ENCODE measurements at regions not wholly inside any gene's neighbourhood (a gene's known extent, or its start where the extent isn't known, plus 50 kb on each side); places are given as distances from the start of the nearest gene placed in this dataset.
A peak's percentile ranks its signal among the peaks of the same experiment; 100 is the strongest.

DNA sequence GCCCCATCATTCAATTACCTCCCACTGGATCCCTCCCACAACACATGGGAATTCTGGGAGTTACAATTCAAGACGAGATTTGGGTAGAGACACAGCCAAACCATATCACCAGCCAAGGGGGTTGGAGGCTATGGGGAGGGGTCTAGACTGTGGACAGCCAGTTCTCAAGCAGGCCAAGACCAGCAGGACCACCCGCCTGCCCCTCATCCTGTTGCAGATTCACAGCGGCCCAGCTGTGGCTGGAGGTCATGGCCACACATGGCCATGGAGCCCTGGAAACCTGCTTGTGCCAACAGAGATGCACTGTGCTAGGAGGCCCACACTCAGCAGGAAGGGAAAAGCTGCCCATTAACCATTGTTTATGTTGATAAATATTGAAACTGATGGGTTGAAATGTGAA is 240.5 kb downstream of the TTLL2 start:
- ChIA-PET CTCF (interaction anchor here (0.6 kb wide), 1 partner anchor 8 kb away, joined by 4 read pairs; no protein-coding TSS in a partner anchor), POLR2A (no interaction called here)
- 46% methylated on average over 2 of the region's 3 CpGs for WGBS (ENCODE audit: missing lambda C conversion rate)
- no peak overlapping the region for H3K27ac ChIP-seq
- no peak for FAIRE-seq
- TF ChIP-seq, protein P1, sequence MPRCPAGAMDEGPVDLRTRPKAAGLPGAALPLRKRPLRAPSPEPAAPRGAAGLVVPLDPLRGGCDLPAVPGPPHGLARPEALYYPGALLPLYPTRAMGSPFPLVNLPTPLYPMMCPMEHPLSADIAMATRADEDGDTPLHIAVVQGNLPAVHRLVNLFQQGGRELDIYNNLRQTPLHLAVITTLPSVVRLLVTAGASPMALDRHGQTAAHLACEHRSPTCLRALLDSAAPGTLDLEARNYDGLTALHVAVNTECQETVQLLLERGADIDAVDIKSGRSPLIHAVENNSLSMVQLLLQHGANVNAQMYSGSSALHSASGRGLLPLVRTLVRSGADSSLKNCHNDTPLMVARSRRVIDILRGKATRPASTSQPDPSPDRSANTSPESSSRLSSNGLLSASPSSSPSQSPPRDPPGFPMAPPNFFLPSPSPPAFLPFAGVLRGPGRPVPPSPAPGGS (IDR thresholded peaks at IDR 0.05): no peak
- TF ChIP-seq, protein P2, sequence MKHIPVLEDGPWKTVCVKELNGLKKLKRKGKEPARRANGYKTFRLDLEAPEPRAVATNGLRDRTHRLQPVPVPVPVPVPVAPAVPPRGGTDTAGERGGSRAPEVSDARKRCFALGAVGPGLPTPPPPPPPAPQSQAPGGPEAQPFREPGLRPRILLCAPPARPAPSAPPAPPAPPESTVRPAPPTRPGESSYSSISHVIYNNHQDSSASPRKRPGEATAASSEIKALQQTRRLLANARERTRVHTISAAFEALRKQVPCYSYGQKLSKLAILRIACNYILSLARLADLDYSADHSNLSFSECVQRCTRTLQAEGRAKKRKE (CRISPR knock-in tag; IDR thresholded peaks at IDR 0.05; ENCODE audit: low read depth): no peak
- TF ChIP-seq RFX5 (IDR thresholded peaks at IDR 0.05) (no peak), SMC3 (IDR thresholded peaks at IDR 0.05) (no peak), RCOR1 (IDR thresholded peaks at IDR 0.05; ENCODE audit: low read depth, low read length) (no peak), NR3C1 (IDR thresholded peaks at IDR 0.05) (no peak), HOXB5 (CRISPR knock-in tag; IDR thresholded peaks at IDR 0.05) (no peak), HDAC2 (IDR thresholded peaks at IDR 0.05) (no peak), MYC (IDR thresholded peaks at IDR 0.05; ENCODE audit: borderline replicate concordance, low read length) (no peak), EHMT2 (IDR thresholded peaks at IDR 0.05; ENCODE audit: low read depth) (no peak), FOSB (CRISPR knock-in tag; IDR thresholded peaks at IDR 0.05) (no peak), BHLHE40 (IDR thresholded peaks at IDR 0.05; ENCODE audit: low read depth, low read length) (no peak), GATA3 (IDR thresholded peaks at IDR 0.05; ENCODE audit: borderline replicate concordance) (no peak), EHF (CRISPR knock-in tag; IDR thresholded peaks at IDR 0.05) (no peak)
- TF ChIP-seq, protein P3, sequence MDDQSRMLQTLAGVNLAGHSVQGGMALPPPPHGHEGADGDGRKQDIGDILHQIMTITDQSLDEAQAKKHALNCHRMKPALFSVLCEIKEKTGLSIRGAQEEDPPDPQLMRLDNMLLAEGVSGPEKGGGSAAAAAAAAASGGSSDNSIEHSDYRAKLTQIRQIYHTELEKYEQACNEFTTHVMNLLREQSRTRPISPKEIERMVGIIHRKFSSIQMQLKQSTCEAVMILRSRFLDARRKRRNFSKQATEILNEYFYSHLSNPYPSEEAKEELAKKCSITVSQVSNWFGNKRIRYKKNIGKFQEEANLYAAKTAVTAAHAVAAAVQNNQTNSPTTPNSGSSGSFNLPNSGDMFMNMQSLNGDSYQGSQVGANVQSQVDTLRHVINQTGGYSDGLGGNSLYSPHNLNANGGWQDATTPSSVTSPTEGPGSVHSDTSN (IDR thresholded peaks at IDR 0.05): no peak
- TF ChIP-seq, protein P4, sequence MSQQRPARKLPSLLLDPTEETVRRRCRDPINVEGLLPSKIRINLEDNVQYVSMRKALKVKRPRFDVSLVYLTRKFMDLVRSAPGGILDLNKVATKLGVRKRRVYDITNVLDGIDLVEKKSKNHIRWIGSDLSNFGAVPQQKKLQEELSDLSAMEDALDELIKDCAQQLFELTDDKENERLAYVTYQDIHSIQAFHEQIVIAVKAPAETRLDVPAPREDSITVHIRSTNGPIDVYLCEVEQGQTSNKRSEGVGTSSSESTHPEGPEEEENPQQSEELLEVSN (IDR thresholded peaks at IDR 0.05; ENCODE audit: borderline replicate concordance, low read depth): no peak
- TF ChIP-seq, protein P5, sequence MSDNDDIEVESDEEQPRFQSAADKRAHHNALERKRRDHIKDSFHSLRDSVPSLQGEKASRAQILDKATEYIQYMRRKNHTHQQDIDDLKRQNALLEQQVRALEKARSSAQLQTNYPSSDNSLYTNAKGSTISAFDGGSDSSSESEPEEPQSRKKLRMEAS (IDR thresholded peaks at IDR 0.05): no peak
- H3K4me3 ChIP-seq: no peak overlapping the region
- DNase-seq (ENCODE audit: low read depth in 1 of 2, low spot score in 1 of 2): no peak
- H3K9me3 ChIP-seq: no peaks in the 10 kb centered on the region
- ATAC-seq: no peak
- no peak overlapping the region for H3K4me2 ChIP-seq
- H3K4me1 ChIP-seq: peaks cover 3% of the 10 kb centered on the region; the same call in 1 of the 3 replicates

DNA sequence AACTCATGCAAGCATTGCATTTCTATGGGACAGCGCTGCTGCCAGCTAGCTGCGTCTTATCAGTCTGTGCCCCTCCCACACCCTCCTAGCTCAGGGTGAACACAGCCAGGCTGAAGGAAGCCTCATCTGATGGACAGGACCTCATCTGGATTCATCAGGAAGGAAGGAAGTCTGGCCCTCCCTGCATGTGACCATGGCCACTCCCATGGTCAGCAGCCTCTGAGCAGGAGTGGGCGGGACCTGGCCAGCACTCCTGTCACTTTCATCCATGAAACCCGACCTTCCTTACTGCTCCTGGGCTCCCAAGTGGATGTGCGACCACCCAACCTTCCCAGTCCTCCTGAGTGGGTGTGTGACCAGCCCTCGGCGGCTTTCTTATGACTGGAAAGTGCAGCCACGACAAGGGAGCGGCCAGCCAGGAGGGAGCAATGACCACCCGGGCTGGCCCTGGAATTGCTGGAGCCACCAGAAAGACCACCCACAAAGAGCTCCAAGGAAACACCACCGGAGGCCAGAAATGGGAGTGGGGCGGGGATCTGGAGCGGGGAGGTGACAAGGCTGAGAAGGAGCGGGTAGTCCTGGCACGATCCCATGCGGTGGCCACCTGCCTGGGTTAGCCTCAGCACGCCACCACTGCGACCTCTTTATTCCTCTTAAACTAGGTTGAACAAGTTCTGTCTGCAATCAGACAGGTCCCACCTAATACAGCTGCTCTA is 241.2 kb downstream of the TTLL2 start:
- DNase-seq (ENCODE audit: low read depth in 1 of 2, low spot score in 1 of 2) (no peak), FAIRE-seq (no peak), ATAC-seq (0 out of 6 replicates have a peak, but pooled peaks of 1 of the 2 experiments have one; percentile 27)
- no peak overlapping the region for H3K27ac ChIP-seq
- 79% methylated on average over 12 of the region's 18 CpGs for WGBS (ENCODE audit: missing lambda C conversion rate)
- ChIA-PET POLR2A (no interaction called here), CTCF (no interaction called here)
- no peaks in the 10 kb centered on the region for H3K9me3 ChIP-seq
- no peak for TF ChIP-seq GATA3 (IDR thresholded peaks at IDR 0.05; ENCODE audit: borderline replicate concordance)
- TF ChIP-seq JUN (IDR thresholded peaks at IDR 0.05): no peak
- no peak for TF ChIP-seq CBX2 (IDR thresholded peaks at IDR 0.05; ENCODE audit: borderline replicate concordance, low read depth)
- no peak for TF ChIP-seq KDM1A (IDR thresholded peaks at IDR 0.05; ENCODE audit: low read depth)
- no peak for TF ChIP-seq PHF8 (IDR thresholded peaks at IDR 0.05; ENCODE audit: borderline replicate concordance, low read depth)
- no peak for TF ChIP-seq BHLHE40 (IDR thresholded peaks at IDR 0.05; ENCODE audit: low read depth, low read length)
- TF ChIP-seq, protein P3 (IDR thresholded peaks at IDR 0.05): no peak
- TF ChIP-seq, protein P6, sequence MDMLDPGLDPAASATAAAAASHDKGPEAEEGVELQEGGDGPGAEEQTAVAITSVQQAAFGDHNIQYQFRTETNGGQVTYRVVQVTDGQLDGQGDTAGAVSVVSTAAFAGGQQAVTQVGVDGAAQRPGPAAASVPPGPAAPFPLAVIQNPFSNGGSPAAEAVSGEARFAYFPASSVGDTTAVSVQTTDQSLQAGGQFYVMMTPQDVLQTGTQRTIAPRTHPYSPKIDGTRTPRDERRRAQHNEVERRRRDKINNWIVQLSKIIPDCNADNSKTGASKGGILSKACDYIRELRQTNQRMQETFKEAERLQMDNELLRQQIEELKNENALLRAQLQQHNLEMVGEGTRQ (IDR thresholded peaks at IDR 0.05): no peak
- no peak for TF ChIP-seq RNF2 (IDR thresholded peaks at IDR 0.05; ENCODE audit: borderline replicate concordance, low read depth)
- TF ChIP-seq, protein P7, sequence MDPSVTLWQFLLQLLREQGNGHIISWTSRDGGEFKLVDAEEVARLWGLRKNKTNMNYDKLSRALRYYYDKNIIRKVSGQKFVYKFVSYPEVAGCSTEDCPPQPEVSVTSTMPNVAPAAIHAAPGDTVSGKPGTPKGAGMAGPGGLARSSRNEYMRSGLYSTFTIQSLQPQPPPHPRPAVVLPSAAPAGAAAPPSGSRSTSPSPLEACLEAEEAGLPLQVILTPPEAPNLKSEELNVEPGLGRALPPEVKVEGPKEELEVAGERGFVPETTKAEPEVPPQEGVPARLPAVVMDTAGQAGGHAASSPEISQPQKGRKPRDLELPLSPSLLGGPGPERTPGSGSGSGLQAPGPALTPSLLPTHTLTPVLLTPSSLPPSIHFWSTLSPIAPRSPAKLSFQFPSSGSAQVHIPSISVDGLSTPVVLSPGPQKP (IDR thresholded peaks at IDR 0.05; ENCODE audit: low read depth, low read length): no peak
- TF ChIP-seq ZNF302 (CRISPR knock-in tag; IDR thresholded peaks at IDR 0.05): no peak
- H3K4me3 ChIP-seq: no peak overlapping the region
- no peak overlapping the region for H3K4me2 ChIP-seq
- peaks cover 3% of the 10 kb centered on the region; the same call in 1 of the 3 replicates for H3K4me1 ChIP-seq

All from A549 (cell line).